HCT116 (cell line): ENCODE measurements at regions not wholly inside any gene's neighbourhood (a gene's known extent, or its start where the extent isn't known, plus 50 kb on each side); places are given as distances from the start of the nearest gene placed in this dataset.

Experiments used
- ATAC-seq: fragments of 200-7000 bp; cut with Tn5 transposase; 2 replicates; pipeline ENCODE4 v1.9.1; 2020; ENCODE audit warnings: mild to moderate bottlenecking, moderate library complexity
- BruUV-seq: library from RNA; stranded (reverse); fragments of 400-500 nt; replicated peaks from 2 replicates; lab custom pipeline; 2021; lab: Mats Ljungman, UMichigan
- CTCF ChIA-PET: fragments of 300-600 bp; sonication (Branson Sonifier 250); formaldehyde crosslinking; loops from one replicate; lab custom pipeline; 2021; ENCODE audit warnings: antibody characterized with exemption; lab: Charles Lee
- POLR2A ChIA-PET: fragments of 300-600, 350-600 bp; sonication (Branson Sonifier 250); formaldehyde crosslinking; loops from one replicate; lab custom pipeline; 2021; ENCODE audit warnings: antibody characterized with exemption; lab: Charles Lee
- RAD21 ChIA-PET, 2 experiments: fragments of 300-600 bp; sonication (Branson Sonifier 250); formaldehyde crosslinking; loops; one replicate each; lab custom pipeline; 2023; ENCODE audit warnings: low total read pairs in 2 of 2; ENCODE audit not compliant: uncharacterized antibody in 2 of 2, unreplicated experiment in 2 of 2, low non-redundant PET in 1 of 2; lab: Charles Lee
- DNase-seq: peaks from one replicate; pipeline ENCODE4 v3.0.0-alpha.2; 2010; ENCODE audit warnings: low read depth, low spot score
- H2AFZ ChIP-seq: fragments of 200-600 bp; shearing (Covaris generic), sonication (generic); 2 replicates; pipeline ENCODE4 v1.6.1; 2017; ENCODE audit warnings: low read depth, mixed run types, mixed read lengths, antibody characterized with exemption, low read length; ENCODE audit not compliant: poor library complexity, severe bottlenecking
- H3K27ac ChIP-seq: 2 replicates; pipeline ENCODE4 v1.5.1; 2012; ENCODE audit warnings: low read depth, low read length
- H3K27me3 ChIP-seq: fragments of 200-600 bp; sonication (generic); 2 replicates; pipeline ENCODE4 v1.6.1; 2016; ENCODE audit warnings: mixed run types, low read length, mixed read lengths; ENCODE audit not compliant: insufficient read depth
- H3K36me3 ChIP-seq, 2 experiments: fragments of 200-500 bp in 1 of 2; fragments of 200-600 bp in 1 of 2; sonication (Bioruptor generic) in 1 of 2; sonication (generic) in 1 of 2; 2 replicates each; pipeline versions ENCODE4 v1.5.1 to v1.6.1; 2014 to 2016; ENCODE audit warnings: low read length in 2 of 2, inconsistent platforms in 1 of 2, mixed read lengths in 1 of 2, mixed run types in 1 of 2; ENCODE audit not compliant: insufficient read depth in 2 of 2, control insufficient read depth in 1 of 2
- H3K4me1 ChIP-seq, 2 experiments: fragments of 200-600 bp in 1 of 2; sonication (generic) in 1 of 2; 2 replicates each; pipeline versions ENCODE4 v1.5.1 to v1.6.1; 2012 to 2017; ENCODE audit warnings: low read length in 2 of 2, inconsistent platforms in 1 of 2, mild to moderate bottlenecking in 1 of 2, mixed read lengths in 1 of 2, mixed run types in 1 of 2, moderate library complexity in 1 of 2; ENCODE audit not compliant: insufficient read depth in 2 of 2, control insufficient read depth in 1 of 2
- H3K4me2 ChIP-seq: fragments of 200-600 bp; sonication (generic); 2 replicates; pipeline ENCODE4 v1.6.1; 2017; ENCODE audit warnings: mixed run types, low read length, mixed read lengths
- H3K4me3 ChIP-seq, 2 experiments: fragments of 200-600 bp in 1 of 2; sonication (generic) in 1 of 2; replicated peaks in 1 of 2; 2 replicates each; pipeline ENCODE4 v1.5.1; 2011 to 2016; ENCODE audit warnings: low read length in 2 of 2, control low read depth in 1 of 2, low read depth in 1 of 2, mild to moderate bottlenecking in 1 of 2, mixed read lengths in 1 of 2, mixed run types in 1 of 2
- H3K79me2 ChIP-seq: fragments of 200-600 bp; sonication (generic); 2 replicates; pipeline ENCODE4 v1.6.1; 2017; ENCODE audit warnings: mild to moderate bottlenecking, mixed run types, low read length, moderate library complexity, mixed read lengths; ENCODE audit not compliant: insufficient read depth
- H3K9ac ChIP-seq: fragments of 200-600 bp; sonication (generic); 2 replicates; pipeline ENCODE4 v1.6.1; 2016; ENCODE audit warnings: low read length, mixed read lengths
- H3K9me2 ChIP-seq: fragments of 200-600 bp; sonication (generic), shearing (Covaris generic); 2 replicates; pipeline ENCODE4 v1.6.1; 2017; ENCODE audit warnings: mixed run types, mild to moderate bottlenecking, moderate library complexity; ENCODE audit not compliant: insufficient read depth
- H3K9me3 ChIP-seq, 2 experiments: fragments of 200-500 bp in 1 of 2; fragments of 200-600 bp in 1 of 2; sonication (Bioruptor generic) in 1 of 2; sonication (generic) in 1 of 2; 2 replicates each; pipeline ENCODE4 v1.6.1; 2014 to 2017; ENCODE audit warnings: low read length in 2 of 2, mixed read lengths in 2 of 2, inconsistent platforms in 1 of 2, low read depth in 1 of 2, mild to moderate bottlenecking in 1 of 2, mixed run types in 1 of 2, moderate library complexity in 1 of 2; ENCODE audit not compliant: control insufficient read depth in 1 of 2, insufficient read depth in 1 of 2
- H4K20me1 ChIP-seq: fragments of 200-600 bp; sonication (generic), shearing (Covaris generic); 2 replicates; pipeline ENCODE4 v1.6.1; 2017; ENCODE audit warnings: mixed run types, mild to moderate bottlenecking, moderate library complexity; ENCODE audit not compliant: insufficient read depth
- CTCF ChIP-seq, 3 experiments: fragments of 200-600 bp in 1 of 3; sonication (generic) in 1 of 3; IDR thresholded peaks in 2 of 3; conservative IDR thresholded peaks in 1 of 3; 2 replicates each; pipeline ENCODE4 v1.5.1; 2012 to 2017; ENCODE audit warnings: low read depth in 2 of 3, low read length in 2 of 3, antibody characterized with exemption in 1 of 3, borderline replicate concordance in 1 of 3, control low read depth in 1 of 3, mild to moderate bottlenecking in 1 of 3, mixed read lengths in 1 of 3, mixed run types in 1 of 3, moderate library complexity in 1 of 3; ENCODE audit not compliant: insufficient read depth in 1 of 3
- EGR1 ChIP-seq: IDR thresholded peaks from 2 replicates; pipeline ENCODE4 v1.6.1; 2012; ENCODE audit warnings: low read depth
- EZH2phosphoT487 ChIP-seq: fragments of 200-600 bp; IDR thresholded peaks from 2 replicates; pipeline ENCODE4 v1.6.1; 2018; ENCODE audit warnings: antibody characterized with exemption, borderline replicate concordance
- POLR2A ChIP-seq: IDR thresholded peaks from 2 replicates; pipeline ENCODE4 v1.7.0; 2011; ENCODE audit warnings: borderline replicate concordance; ENCODE audit not compliant: insufficient read depth, insufficient read length; ENCODE audit errors: extremely low read depth
- POLR2AphosphoS5 ChIP-seq: IDR thresholded peaks from 2 replicates; pipeline ENCODE4 v1.6.1; 2011; ENCODE audit warnings: mild to moderate bottlenecking, low read depth, low read length, moderate library complexity
- SP1 ChIP-seq: IDR thresholded peaks from 2 replicates; pipeline ENCODE4 v1.6.1; 2012; ENCODE audit warnings: low read depth
- SRF ChIP-seq: IDR thresholded peaks from 2 replicates; pipeline ENCODE4 v1.6.1; 2012; ENCODE audit warnings: low read depth
- ZFX ChIP-seq: fragments of 450-650 bp; IDR thresholded peaks from 2 replicates; pipeline ENCODE4 v1.6.1; 2017
- intact Hi-C: fragments of 100-400 bp; cut with micrococcal nuclease; formaldehyde crosslinking; loops from 2 replicates; pipeline ENCODE4 v1.10.0; 2022

- no peak overlapping the region for H2AFZ ChIP-seq
- H3K27me3 ChIP-seq = no peaks in the 10 kb centered on the region
- no peak for DNase-seq
- TF ChIP-seq SP1 = no peak
- no peak for TF ChIP-seq ZFX
- no peak for TF ChIP-seq POLR2A
- no peak for TF ChIP-seq POLR2AphosphoS5
- no peak for TF ChIP-seq SRF
- TF ChIP-seq EZH2phosphoT487 = no peak
- TF ChIP-seq, all 23 proteins: peak for 0
- intact Hi-C loops = no loop called here
- Histone ChIP-seq H3K4me1 (no peaks in the 10 kb centered on the region), H3K9ac (no peak overlapping the region), H3K4me3 (no peak overlapping the region), H4K20me1 (no peaks in the 10 kb centered on the region), H3K9me3 (peaks cover 37 to 59% of the 10 kb centered on the region in 2 experiments; a peak in 2 of 4 replicates), H3K4me2 (no peak overlapping the region), H3K9me2 (no peaks in the 10 kb centered on the region), H3K36me3 (no peaks in the 10 kb centered on the region), H3K27ac (no peak overlapping the region), H3K79me2 (no peaks in the 10 kb centered on the region)
- RAD21 ChIA-PET = no interaction called here
- POLR2A ChIA-PET = no interaction called here
- CTCF ChIA-PET = no interaction called here
- no peak for ATAC-seq
- BruUV-seq = no TSS peak
Observed at GRCh38 chr16:80012586-80012985, 412.0 kb upstream of the MAF start.

DNA sequence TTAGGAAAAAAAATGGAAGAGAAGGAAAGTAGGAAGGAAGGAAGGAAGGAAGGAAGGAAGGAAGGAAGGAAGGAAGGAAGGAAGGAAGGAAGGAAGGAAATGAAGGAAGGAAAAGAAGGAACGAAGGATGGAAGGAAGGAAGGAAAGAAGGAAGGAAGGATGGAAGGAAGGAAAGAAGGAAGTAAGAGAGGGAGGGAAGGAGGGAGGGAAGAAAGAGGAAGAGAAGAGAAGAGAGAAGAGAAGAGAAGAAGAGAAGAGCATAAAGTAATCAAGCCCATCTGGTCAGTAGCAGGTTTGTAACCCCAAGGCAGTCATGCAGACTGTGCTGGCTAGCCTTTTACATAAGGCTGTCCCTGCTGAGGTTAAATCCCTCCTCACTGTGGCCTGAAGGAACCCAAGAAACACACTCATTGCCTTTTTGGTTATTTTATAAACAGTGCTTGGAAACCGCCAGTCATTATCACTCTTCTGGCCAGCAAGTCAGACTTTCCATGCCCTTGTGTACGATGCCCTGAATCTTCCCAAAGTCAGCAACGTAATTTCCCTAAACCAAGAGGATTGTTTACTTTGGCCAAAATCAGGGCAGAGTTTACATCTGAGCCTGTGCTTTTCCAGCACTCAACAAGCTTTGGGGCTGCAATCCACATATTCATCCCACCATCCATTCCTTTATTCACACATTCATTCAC, 409.6 kb upstream of the MAF start:
- ATAC-seq = no peak
- Histone ChIP-seq H4K20me1 (no peaks in the 10 kb centered on the region), H3K9me2 (no peaks in the 10 kb centered on the region), H3K9ac (no peak overlapping the region), H3K4me1 (no peaks in the 10 kb centered on the region), H3K4me3 (no peak overlapping the region), H3K79me2 (no peaks in the 10 kb centered on the region), H3K9me3 (peaks cover 22 to 63% of the 10 kb centered on the region in 2 experiments; a peak in 2 of 4 replicates), H3K27ac (no peak overlapping the region), H3K4me2 (no peak overlapping the region), H2AFZ (no peak overlapping the region), H3K36me3 (no peaks in the 10 kb centered on the region), H3K27me3 (no peaks in the 10 kb centered on the region)
- POLR2A ChIA-PET = no interaction called here
- CTCF ChIA-PET = no interaction called here
- TF ChIP-seq CTCF (IDR thresholded peaks at IDR 0.05 in 2 of 3, conservative IDR thresholded peaks at IDR 0.05 in 1 of 3; ENCODE audit: borderline replicate concordance in 1 of 3, insufficient read depth in 1 of 3, low read depth in 2 of 3, low read length in 2 of 3) (no peak), EGR1 (no peak)
- no TSS peak for BruUV-seq
- RAD21 ChIA-PET = no interaction called here
- intact Hi-C loops = no loop called here
- DNase-seq = no peak
